ENCODE measurements at regions not wholly inside any gene's neighbourhood (a gene's known extent, or its start where the extent isn't known, plus 50 kb on each side); places are given as distances from the start of the nearest gene placed in this dataset.

- no peaks in the 10 kb centered on the region for H3K36me3 Mint-ChIP-seq
- DNase-seq (no peak), ATAC-seq (replicated peaks) (no peak)
- H3K4me3 Mint-ChIP-seq: no peak overlapping the region
- H3K27ac Mint-ChIP-seq: no peak overlapping the region
- no peaks in the 10 kb centered on the region for H3K4me1 Mint-ChIP-seq
- peaks cover 2 to 13% of the 10 kb centered on the region in 2 donors for H3K9me3 Mint-ChIP-seq
- peaks cover 14 to 24% of the 10 kb centered on the region in 2 donors for H3K27me3 Mint-ChIP-seq
Measured at GRCh38 chr7:42987648-42988214, 55.6 kb downstream of the MRPL32 start.

GRCh38 chr7:42991024-42991423 is 58.8 kb downstream of the MRPL32 start:
- Mint-ChIP-seq H3K27me3 (peaks cover 10 to 22% of the 10 kb centered on the region in 2 donors), H3K4me1 (no peaks in the 10 kb centered on the region), H3K9me3 (peaks cover 0 to 1% of the 10 kb centered on the region in 2 donors), H3K4me3 (no peak overlapping the region), H3K27ac (no peak overlapping the region), H3K36me3 (no peaks in the 10 kb centered on the region)
- ATAC-seq (replicated peaks): no peak
- DNase-seq: no peak

- H3K36me3 Mint-ChIP-seq: no peaks in the 10 kb centered on the region
- H3K27ac Mint-ChIP-seq: no peak overlapping the region
- DNase-seq (no peak), ATAC-seq (replicated peaks) (no peak)
- H3K4me1 Mint-ChIP-seq: no peaks in the 10 kb centered on the region
- peaks cover 9 to 20% of the 10 kb centered on the region in 2 donors for H3K27me3 Mint-ChIP-seq
- no peaks in the 10 kb centered on the region for H3K9me3 Mint-ChIP-seq
- H3K4me3 Mint-ChIP-seq: no peak overlapping the region
Measured at GRCh38 chr7:42991913-42992591, 59.9 kb downstream of the MRPL32 start.

- no peaks in the 10 kb centered on the region for H3K9me3 Mint-ChIP-seq
- no peak overlapping the region for H3K4me3 Mint-ChIP-seq
- no peak for DNase-seq
- H3K27me3 Mint-ChIP-seq: peaks cover 9 to 20% of the 10 kb centered on the region in 2 donors
- H3K27ac Mint-ChIP-seq: no peak overlapping the region
- H3K36me3 Mint-ChIP-seq: no peaks in the 10 kb centered on the region
- ATAC-seq (replicated peaks): no peak
- H3K4me1 Mint-ChIP-seq: no peaks in the 10 kb centered on the region
Measured at GRCh38 chr7:42993038-42993437, 60.9 kb downstream of the MRPL32 start.

GRCh38 chr7:42994096-42994495 is 61.9 kb downstream of the MRPL32 start:
- Mint-ChIP-seq H3K9me3 (no peaks in the 10 kb centered on the region), H3K4me3 (no peak overlapping the region), H3K27me3 (peaks cover 10 to 27% of the 10 kb centered on the region in 2 donors), H3K27ac (no peak overlapping the region), H3K36me3 (no peaks in the 10 kb centered on the region), H3K4me1 (no peaks in the 10 kb centered on the region)
- DNase-seq (no peak), ATAC-seq (replicated peaks) (no peak)

- Mint-ChIP-seq H3K36me3 (no peaks in the 10 kb centered on the region), H3K4me1 (no peaks in the 10 kb centered on the region), H3K27ac (no peak overlapping the region), H3K27me3 (peaks cover 10 to 14% of the 10 kb centered on the region in 2 donors), H3K9me3 (no peaks in the 10 kb centered on the region), H3K4me3 (no peak overlapping the region)
- no peak for ATAC-seq (replicated peaks)
- DNase-seq: no peak
Measured at GRCh38 chr7:42997611-42998010, 65.4 kb downstream of the MRPL32 start.

- no peaks in the 10 kb centered on the region for H3K4me1 Mint-ChIP-seq
- H3K4me3 Mint-ChIP-seq: no peak overlapping the region
- ATAC-seq (replicated peaks) (no peak), DNase-seq (no peak)
- no peaks in the 10 kb centered on the region for H3K36me3 Mint-ChIP-seq
- H3K27ac Mint-ChIP-seq: no peak overlapping the region
- H3K27me3 Mint-ChIP-seq: peaks cover 16 to 27% of the 10 kb centered on the region in 2 donors
- H3K9me3 Mint-ChIP-seq: no peaks in the 10 kb centered on the region
Measured at GRCh38 chr7:43004082-43004481, 71.9 kb downstream of the MRPL32 start.

- Mint-ChIP-seq H3K36me3 (no peaks in the 10 kb centered on the region), H3K9me3 (no peaks in the 10 kb centered on the region), H3K4me1 (no peaks in the 10 kb centered on the region), H3K4me3 (no peak overlapping the region), H3K27ac (no peak overlapping the region), H3K27me3 (peaks cover 21 to 24% of the 10 kb centered on the region in 2 donors)
- DNase-seq (no peak), ATAC-seq (replicated peaks) (no peak)
Measured at GRCh38 chr7:43006008-43006407, 73.8 kb downstream of the MRPL32 start.

- no peak overlapping the region for H3K27ac Mint-ChIP-seq
- peaks cover 0 to 2% of the 10 kb centered on the region in 2 donors for H3K4me1 Mint-ChIP-seq
- H3K27me3 Mint-ChIP-seq: peaks cover 30% of the 10 kb centered on the region in 2 donors
Measured at GRCh38 chr7:43010061-43010460, 77.9 kb downstream of the MRPL32 start.

GRCh38 chr7:43011879-43012278 is 79.7 kb downstream of the MRPL32 start:
- peaks cover 21 to 23% of the 10 kb centered on the region in 2 donors for H3K27me3 Mint-ChIP-seq
- peaks cover 0 to 2% of the 10 kb centered on the region in 2 donors for H3K4me1 Mint-ChIP-seq
- ATAC-seq (replicated peaks) (no peak), DNase-seq (no peak)
- no peak overlapping the region for H3K27ac Mint-ChIP-seq
- peaks cover 0 to 3% of the 10 kb centered on the region in 2 donors for H3K9me3 Mint-ChIP-seq
- no peaks in the 10 kb centered on the region for H3K36me3 Mint-ChIP-seq
- H3K4me3 Mint-ChIP-seq: no peak overlapping the region

More at GRCh38 chr7:43010061-43010460, 77.9 kb downstream of the MRPL32 start:
- DNase-seq (no peak), ATAC-seq (replicated peaks) (no peak)
- Mint-ChIP-seq H3K9me3 (peaks cover 0 to 3% of the 10 kb centered on the region in 2 donors), H3K36me3 (no peaks in the 10 kb centered on the region), H3K4me3 (no peak overlapping the region)

GRCh38 chr7:43014406-43014805 is 82.2 kb downstream of the MRPL32 start:
- ATAC-seq (replicated peaks): no peak
- Mint-ChIP-seq H3K9me3 (peaks cover 0 to 3% of the 10 kb centered on the region in 2 donors), H3K4me3 (no peak overlapping the region), H3K27ac (no peak overlapping the region), H3K4me1 (peaks cover 0 to 2% of the 10 kb centered on the region in 2 donors), H3K36me3 (no peaks in the 10 kb centered on the region), H3K27me3 (peaks cover 25 to 29% of the 10 kb centered on the region in 2 donors)
- DNase-seq: no peak

GRCh38 chr7:43015301-43015700 is 83.1 kb downstream of the MRPL32 start:
- Mint-ChIP-seq H3K4me1 (peaks cover 0 to 2% of the 10 kb centered on the region in 2 donors), H3K4me3 (no peak overlapping the region), H3K27me3 (peaks cover 25 to 29% of the 10 kb centered on the region in 2 donors), H3K9me3 (peaks cover 0 to 3% of the 10 kb centered on the region in 2 donors), H3K36me3 (no peaks in the 10 kb centered on the region), H3K27ac (no peak overlapping the region)
- ATAC-seq (replicated peaks) (no peak), DNase-seq (no peak)

- Mint-ChIP-seq H3K27ac (no peak overlapping the region), H3K27me3 (peaks cover 17 to 24% of the 10 kb centered on the region in 2 donors), H3K9me3 (peaks cover 0 to 1% of the 10 kb centered on the region in 2 donors), H3K36me3 (no peaks in the 10 kb centered on the region), H3K4me1 (peaks cover 0 to 2% of the 10 kb centered on the region in 2 donors), H3K4me3 (no peak overlapping the region)
- ATAC-seq (replicated peaks) (no peak), DNase-seq (no peak)
Measured at GRCh38 chr7:43018446-43018845, 86.3 kb downstream of the MRPL32 start.

GRCh38 chr7:43021431-43021830 is 89.3 kb downstream of the MRPL32 start:
- H3K27ac Mint-ChIP-seq: no peak overlapping the region
- no peaks in the 10 kb centered on the region for H3K4me1 Mint-ChIP-seq
- ATAC-seq (replicated peaks) (no peak), DNase-seq (no peak)
- H3K4me3 Mint-ChIP-seq: no peak overlapping the region
- peaks cover 0 to 1% of the 10 kb centered on the region in 2 donors for H3K9me3 Mint-ChIP-seq
- H3K27me3 Mint-ChIP-seq: peaks cover 5 to 16% of the 10 kb centered on the region in 2 donors
- H3K36me3 Mint-ChIP-seq: no peaks in the 10 kb centered on the region

GRCh38 chr7:43022008-43022407 is 89.8 kb downstream of the MRPL32 start:
- ATAC-seq (replicated peaks): no peak
- peaks cover 0 to 1% of the 10 kb centered on the region in 2 donors for H3K9me3 Mint-ChIP-seq
- H3K27me3 Mint-ChIP-seq: peaks cover 5 to 16% of the 10 kb centered on the region in 2 donors
- no peak overlapping the region for H3K4me3 Mint-ChIP-seq
- DNase-seq: no peak
- H3K27ac Mint-ChIP-seq: no peak overlapping the region
- no peaks in the 10 kb centered on the region for H3K36me3 Mint-ChIP-seq
- no peaks in the 10 kb centered on the region for H3K4me1 Mint-ChIP-seq
